ENCODE measurements at regions not wholly inside any gene's neighbourhood (a gene's known extent, or its start where the extent isn't known, plus 50 kb on each side); places are given as distances from the start of the nearest gene placed in this dataset.

GRCh38 chr13:103371271-103371670 lies 305.1 kb upstream of the SLC10A2 start:
- TF ChIP-seq, protein P1, sequence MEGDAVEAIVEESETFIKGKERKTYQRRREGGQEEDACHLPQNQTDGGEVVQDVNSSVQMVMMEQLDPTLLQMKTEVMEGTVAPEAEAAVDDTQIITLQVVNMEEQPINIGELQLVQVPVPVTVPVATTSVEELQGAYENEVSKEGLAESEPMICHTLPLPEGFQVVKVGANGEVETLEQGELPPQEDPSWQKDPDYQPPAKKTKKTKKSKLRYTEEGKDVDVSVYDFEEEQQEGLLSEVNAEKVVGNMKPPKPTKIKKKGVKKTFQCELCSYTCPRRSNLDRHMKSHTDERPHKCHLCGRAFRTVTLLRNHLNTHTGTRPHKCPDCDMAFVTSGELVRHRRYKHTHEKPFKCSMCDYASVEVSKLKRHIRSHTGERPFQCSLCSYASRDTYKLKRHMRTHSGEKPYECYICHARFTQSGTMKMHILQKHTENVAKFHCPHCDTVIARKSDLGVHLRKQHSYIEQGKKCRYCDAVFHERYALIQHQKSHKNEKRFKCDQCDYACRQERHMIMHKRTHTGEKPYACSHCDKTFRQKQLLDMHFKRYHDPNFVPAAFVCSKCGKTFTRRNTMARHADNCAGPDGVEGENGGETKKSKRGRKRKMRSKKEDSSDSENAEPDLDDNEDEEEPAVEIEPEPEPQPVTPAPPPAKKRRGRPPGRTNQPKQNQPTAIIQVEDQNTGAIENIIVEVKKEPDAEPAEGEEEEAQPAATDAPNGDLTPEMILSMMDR (IDR thresholded peaks at IDR 0.05; ENCODE audit: low read length) = no peak
- TF ChIP-seq EZH2 (IDR thresholded peaks at IDR 0.05; ENCODE audit: borderline replicate concordance, low read length) = no peak
